Activated T-cell treated with anti-CD3 and anti-CD28 coated beads for 1 hour (primary cell): ENCODE measurements at regions not wholly inside any gene's neighbourhood (a gene's known extent, or its start where the extent isn't known, plus 50 kb on each side); places are given as distances from the start of the nearest gene placed in this dataset.
"Not testable (repeated sequence)": the region's sequence is repeated elsewhere in the genome, so short reads cannot be mapped to it uniquely, and the experiment has no call there.

Source experiments
- DNase-seq: peaks from one replicate; pipeline ENCODE4 v3.0.0-alpha.2; 2020; ENCODE audit warnings: low read depth

GRCh38 chr17:77619851-77620250, 338.7 kb upstream of the TNRC6C start:
- DNase-seq: no peak

- no peak for DNase-seq
Measured at GRCh38 chr17:77620282-77620681, 338.2 kb upstream of the TNRC6C start.

GRCh38 chr17:77622084-77622483, 336.4 kb upstream of the TNRC6C start:
- not testable (repeated sequence) for DNase-seq

- no peak for DNase-seq
Measured at GRCh38 chr17:77622647-77623046, 335.9 kb upstream of the TNRC6C start.

GRCh38 chr17:77623321-77623720, 335.2 kb upstream of the TNRC6C start:
- not testable (repeated sequence) for DNase-seq

- DNase-seq: no peak
Measured at GRCh38 chr17:77628035-77628434, 330.5 kb upstream of the TNRC6C start.

GRCh38 chr17:77629284-77629683, 329.2 kb upstream of the TNRC6C start:
- DNase-seq: not testable (repeated sequence)

- DNase-seq: no peak
Measured at GRCh38 chr17:77631307-77631706, 327.2 kb upstream of the TNRC6C start.

- no peak for DNase-seq
Measured at GRCh38 chr17:77632619-77633018, 325.9 kb upstream of the TNRC6C start.

- DNase-seq: no peak
Measured at GRCh38 chr17:77634710-77635109, 323.8 kb upstream of the TNRC6C start.

GRCh38 chr17:77635176-77635575, 323.3 kb upstream of the TNRC6C start:
- no peak for DNase-seq

GRCh38 chr17:77635785-77636184, 322.7 kb upstream of the TNRC6C start:
- not testable (repeated sequence) for DNase-seq

- DNase-seq: no peak
Measured at GRCh38 chr17:77636835-77637817, 321.4 kb upstream of the TNRC6C start.

GRCh38 chr17:77637818-77638575, 320.5 kb upstream of the TNRC6C start:
- no peak for DNase-seq

- DNase-seq: no peak
Measured at GRCh38 chr17:77640252-77640651, 318.3 kb upstream of the TNRC6C start.

GRCh38 chr17:77640916-77641605, 317.4 kb upstream of the TNRC6C start:
- DNase-seq: no peak

- DNase-seq: no peak
Measured at GRCh38 chr17:77641718-77642117, 316.8 kb upstream of the TNRC6C start.

- DNase-seq: no peak
Measured at GRCh38 chr17:77644181-77645071, 314.1 kb upstream of the TNRC6C start.

- DNase-seq: peak; percentile 44
Measured at GRCh38 chr17:77645072-77646045, 313.1 kb upstream of the TNRC6C start.

GRCh38 chr17:77646046-77646430, 312.5 kb upstream of the TNRC6C start:
- no peak for DNase-seq
